T47D (cell line): ENCODE measurements at regions not wholly inside any gene's neighbourhood (a gene's known extent, or its start where the extent isn't known, plus 50 kb on each side); places are given as distances from the start of the nearest gene placed in this dataset.

Experiments used
- DNase-seq, 2 experiments: peaks; one replicate each; pipeline versions ENCODE4 v3.0.0 to v3.0.0-alpha.2; 2011 to 2012; ENCODE audit warnings: low read depth in 1 of 2, low spot score in 1 of 2
- JUND ChIP-seq: IDR thresholded peaks from 2 replicates; pipeline ENCODE4 v1.6.1; 2012; ENCODE audit warnings: low read depth
- in situ Hi-C: cut with HindIII; loops from 2 replicates; pipeline ENCODE4 v1.10.0; 2016; ENCODE audit warnings: low sequenced_read_pairs, low pct_unique_long_range_greater_than_20kb

- TF ChIP-seq JUND, result no peak
- in situ Hi-C loops, result no loop called here
- DNase-seq, result no peak
Measured at GRCh38 chr14:104322531-104323366, 184.4 kb downstream of the KIF26A start.

GRCh38 chr14:104323551-104324175 lies 185.3 kb downstream of the KIF26A start:
- no peak for DNase-seq

GRCh38 chr14:104326848-104327247 lies 188.5 kb downstream of the KIF26A start:
- no peak for DNase-seq
- no peak for TF ChIP-seq JUND
- in situ Hi-C loops, result no loop called here

More at GRCh38 chr14:104323551-104324175, 185.3 kb downstream of the KIF26A start:
- no peak for TF ChIP-seq JUND
- in situ Hi-C loops, result no loop called here

- no peak for TF ChIP-seq JUND
- in situ Hi-C loops, result no loop called here
- DNase-seq, result no peak
Measured at GRCh38 chr14:104328607-104329006, 190.2 kb downstream of the KIF26A start.

GRCh38 chr14:104329793-104330192 lies 191.4 kb downstream of the KIF26A start:
- TF ChIP-seq JUND, result no peak
- DNase-seq, result no peak
- in situ Hi-C loops, result no loop called here

- in situ Hi-C loops, result no loop called here
Measured at GRCh38 chr14:104331871-104332605, 193.7 kb downstream of the KIF26A start.

GRCh38 chr14:104332634-104333270 lies 194.4 kb downstream of the KIF26A start:
- no peak for TF ChIP-seq JUND
- in situ Hi-C loops, result no loop called here

More at GRCh38 chr14:104331871-104332605, 193.7 kb downstream of the KIF26A start:
- TF ChIP-seq JUND, result no peak
- no peak for DNase-seq

GRCh38 chr14:104333646-104334423 lies 195.4 kb downstream of the KIF26A start:
- TF ChIP-seq JUND, result no peak
- in situ Hi-C loops, result no loop called here
- DNase-seq, result no peak

More at GRCh38 chr14:104332634-104333270, 194.4 kb downstream of the KIF26A start:
- DNase-seq, result no peak

- no peak for DNase-seq
- no peak for TF ChIP-seq JUND
- in situ Hi-C loops, result no loop called here
Measured at GRCh38 chr14:104334424-104335161, 196.2 kb downstream of the KIF26A start.

- TF ChIP-seq JUND, result no peak
- in situ Hi-C loops, result no loop called here
- DNase-seq, result no peak
Measured at GRCh38 chr14:104335176-104335575, 196.8 kb downstream of the KIF26A start.

- no peak for DNase-seq
- in situ Hi-C loops, result no loop called here
- no peak for TF ChIP-seq JUND
Measured at GRCh38 chr14:104335611-104336010, 197.2 kb downstream of the KIF26A start.
